Stimulated activated naive B cell treated with anti-CD40 and anti-IgM and Interleukin-4, amounts not matched to agents 10 μg/mL and 1 μg/mL and 100 μg/mL, for 72 hours (primary cell): ENCODE measurements at regions not wholly inside any gene's neighbourhood (a gene's known extent, or its start where the extent isn't known, plus 50 kb on each side); places are given as distances from the start of the nearest gene placed in this dataset.
"Not testable (repeated sequence)": the region's sequence is repeated elsewhere in the genome, so short reads cannot be mapped to it uniquely, and the experiment has no call there.

Source experiments
- ATAC-seq, 2 donors: fragments of 150-1000 bp; cut with Tn5 transposase; replicated peaks; 2 replicates each; pipeline ENCODE4 v1.10.0; 2021; ENCODE audit warnings: moderate library complexity in 1 of 2
- DNase-seq: peaks from one replicate; pipeline ENCODE4 v3.0.0; 2021
- H3K27ac Mint-ChIP-seq: one replicate; pipeline ENCODE4 v1.8.0; 2022; ENCODE audit warnings: mild to moderate bottlenecking, mixed read lengths
- H3K27me3 Mint-ChIP-seq, 2 donors: one replicate each; pipeline ENCODE4 v1.8.0; 2022; ENCODE audit warnings: mixed read lengths in 2 of 2
- H3K36me3 Mint-ChIP-seq, 2 donors: one replicate each; pipeline ENCODE4 v1.8.0; 2022; ENCODE audit warnings: mixed read lengths in 2 of 2, mild to moderate bottlenecking in 1 of 2
- H3K4me1 Mint-ChIP-seq, 2 donors: one replicate each; pipeline ENCODE4 v1.8.0; 2022; ENCODE audit warnings: mixed read lengths in 2 of 2, mild to moderate bottlenecking in 1 of 2
- H3K4me3 Mint-ChIP-seq, 2 donors: one replicate each; pipeline ENCODE4 v1.8.0; 2022; ENCODE audit warnings: mild to moderate bottlenecking in 2 of 2, mixed read lengths in 2 of 2, moderate library complexity in 1 of 2
- H3K9me3 Mint-ChIP-seq, 2 donors: one replicate each; pipeline ENCODE4 v1.8.0; 2022; ENCODE audit warnings: mixed read lengths in 2 of 2, mild to moderate bottlenecking in 1 of 2

DNA sequence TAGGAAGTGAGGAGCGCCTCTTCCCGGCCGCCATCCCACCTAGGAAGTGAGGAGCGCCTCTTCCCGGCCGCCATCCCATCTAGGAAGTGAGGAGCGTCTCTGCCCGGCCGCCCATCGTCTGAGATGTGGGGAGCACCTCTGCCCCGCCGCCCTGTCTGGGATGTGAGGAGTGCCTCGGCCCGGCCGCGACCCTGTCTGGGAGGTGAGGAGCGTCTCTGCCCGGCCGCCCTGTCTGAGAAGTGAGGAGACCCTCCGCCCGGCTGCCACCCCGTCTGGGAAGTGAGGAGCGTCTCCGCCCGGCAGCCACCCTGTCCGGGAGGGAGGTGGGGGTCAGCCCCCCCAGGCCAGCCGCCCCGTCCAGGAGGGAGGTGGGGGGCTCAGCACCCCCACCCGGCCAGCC, 814.4 kb downstream of the GATA3 start:
- ATAC-seq, H3K27me3 Mint-ChIP-seq, H3K36me3 Mint-ChIP-seq, H3K27ac Mint-ChIP-seq, H3K9me3 Mint-ChIP-seq, DNase-seq, H3K4me1 Mint-ChIP-seq, H3K4me3 Mint-ChIP-seq: not testable (repeated sequence)

DNA sequence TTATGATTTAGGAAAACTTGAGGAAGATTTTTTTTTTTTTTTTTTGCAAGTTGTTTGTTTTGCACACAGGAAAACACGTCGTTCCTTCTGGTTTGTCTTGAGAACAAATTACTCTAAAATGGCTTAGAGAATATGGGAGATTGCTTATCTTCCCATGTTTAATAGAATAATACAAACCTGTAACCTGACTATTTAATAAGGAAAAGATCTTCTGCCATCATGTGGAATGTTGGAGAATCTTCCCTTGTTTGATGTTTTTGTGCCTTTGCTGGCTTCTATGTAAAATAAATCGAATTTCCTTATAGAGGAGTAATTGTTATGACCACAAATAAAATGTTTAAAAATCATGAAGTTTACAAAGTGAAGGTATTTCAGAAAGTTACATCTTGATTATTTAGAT, 818.8 kb downstream of the GATA3 start:
- Mint-ChIP-seq H3K36me3 (no peaks in the 10 kb centered on the region), H3K4me1 (no peaks in the 10 kb centered on the region), H3K9me3 (no peaks in the 10 kb centered on the region), H3K27me3 (peaks cover 0 to 7% of the 10 kb centered on the region in 2 donors), H3K27ac (no peak overlapping the region), H3K4me3 (no peak overlapping the region)
- no peak for ATAC-seq
- no peak for DNase-seq

DNA sequence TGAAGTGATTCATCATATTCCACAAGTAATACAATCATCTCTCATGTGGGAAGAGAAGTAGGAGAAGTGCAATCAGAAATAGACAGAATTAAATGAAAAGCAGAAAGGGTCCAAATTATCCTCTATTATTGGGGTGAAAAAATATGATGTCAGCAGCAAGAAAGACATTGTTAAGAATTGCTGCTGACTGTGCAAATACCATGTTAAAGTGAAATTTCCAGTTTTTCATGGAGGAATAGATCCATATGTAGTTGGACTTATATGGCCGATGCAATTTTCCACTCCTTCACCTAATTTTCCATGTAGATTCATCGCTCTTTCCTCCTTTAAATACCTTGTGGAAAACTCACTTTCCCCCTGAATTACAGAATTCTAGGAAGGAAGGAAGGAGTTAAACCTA, 819.8 kb downstream of the GATA3 start:
- no peak overlapping the region for H3K4me3 Mint-ChIP-seq
- ATAC-seq (no peak), DNase-seq (no peak)
- H3K27me3 Mint-ChIP-seq: peaks cover 0 to 7% of the 10 kb centered on the region in 2 donors
- H3K9me3 Mint-ChIP-seq: no peaks in the 10 kb centered on the region
- no peaks in the 10 kb centered on the region for H3K4me1 Mint-ChIP-seq
- H3K27ac Mint-ChIP-seq: no peak overlapping the region
- H3K36me3 Mint-ChIP-seq: no peaks in the 10 kb centered on the region

DNA sequence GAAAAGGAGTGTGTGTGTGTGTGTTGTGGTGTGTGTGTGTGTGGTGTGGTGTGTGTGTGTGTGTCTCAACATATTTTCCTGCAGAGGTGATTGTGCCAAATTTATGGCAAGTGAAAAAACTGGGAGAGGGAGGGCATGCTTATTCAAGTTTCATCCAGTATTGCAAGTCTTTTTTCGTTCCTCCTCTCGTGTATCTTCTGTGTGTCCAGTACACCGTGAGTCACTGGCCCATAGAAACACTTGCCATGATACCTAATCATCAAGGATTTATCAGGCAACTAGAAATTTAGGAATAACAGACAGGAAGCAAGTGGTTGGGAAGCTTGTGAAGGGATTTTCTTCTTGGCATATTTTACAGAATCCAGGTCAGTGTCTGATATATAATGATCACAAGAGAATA, 820.5 kb downstream of the GATA3 start:
- ATAC-seq (no peak), DNase-seq (no peak)
- peaks cover 0 to 7% of the 10 kb centered on the region in 2 donors for H3K27me3 Mint-ChIP-seq
- H3K27ac Mint-ChIP-seq: no peak overlapping the region
- H3K36me3 Mint-ChIP-seq: no peaks in the 10 kb centered on the region
- no peak overlapping the region for H3K4me3 Mint-ChIP-seq
- H3K9me3 Mint-ChIP-seq: no peaks in the 10 kb centered on the region
- H3K4me1 Mint-ChIP-seq: no peaks in the 10 kb centered on the region

DNA sequence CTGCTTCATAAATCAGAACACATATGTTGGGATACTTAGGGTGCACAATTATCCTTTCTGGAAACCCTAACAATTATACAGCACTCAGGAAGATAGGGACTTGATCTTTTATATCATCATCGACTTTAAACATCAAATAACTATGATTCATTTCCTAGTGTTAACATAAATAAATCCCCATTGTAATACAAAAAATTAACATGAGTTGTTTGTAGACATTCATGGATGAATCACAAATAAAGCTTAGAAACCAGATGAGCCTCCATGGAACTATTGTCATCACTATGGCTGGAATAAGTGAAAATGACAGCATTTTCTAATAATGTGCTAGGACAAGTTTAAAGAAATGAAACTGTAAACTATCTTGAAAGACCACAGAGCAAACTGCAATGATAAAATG, 821.7 kb downstream of the GATA3 start:
- ATAC-seq (no peak), DNase-seq (no peak)
- Mint-ChIP-seq H3K4me3 (no peak overlapping the region), H3K9me3 (no peaks in the 10 kb centered on the region), H3K27me3 (peaks cover 0 to 7% of the 10 kb centered on the region in 2 donors), H3K36me3 (no peaks in the 10 kb centered on the region), H3K27ac (no peak overlapping the region), H3K4me1 (no peaks in the 10 kb centered on the region)

DNA sequence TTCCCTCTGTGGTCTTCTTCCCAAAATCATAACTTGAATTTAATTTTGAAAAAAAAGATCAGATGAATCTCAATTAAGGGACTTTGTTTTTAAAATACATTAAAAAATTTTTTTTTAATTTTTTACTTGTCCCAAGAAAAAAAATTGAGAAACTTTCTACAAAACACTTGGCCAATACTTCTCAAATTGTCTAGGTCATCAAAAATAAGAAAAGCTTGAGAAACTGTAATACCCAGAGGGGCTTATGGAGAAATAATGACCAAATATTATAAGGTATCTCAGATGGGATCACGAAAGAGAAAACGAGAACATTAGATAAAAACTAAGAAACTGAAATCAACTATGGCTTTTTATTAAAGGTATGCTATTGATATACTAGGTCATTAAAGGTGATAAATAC, 835.0 kb downstream of the GATA3 start:
- DNase-seq: no peak
- Mint-ChIP-seq H3K36me3 (no peaks in the 10 kb centered on the region), H3K4me3 (no peak overlapping the region), H3K27ac (no peak overlapping the region), H3K4me1 (peaks cover 0 to 2% of the 10 kb centered on the region in 2 donors), H3K27me3 (no peaks in the 10 kb centered on the region), H3K9me3 (peaks cover under 1 to 3% of the 10 kb centered on the region in 2 donors)
- ATAC-seq: no peak

DNA sequence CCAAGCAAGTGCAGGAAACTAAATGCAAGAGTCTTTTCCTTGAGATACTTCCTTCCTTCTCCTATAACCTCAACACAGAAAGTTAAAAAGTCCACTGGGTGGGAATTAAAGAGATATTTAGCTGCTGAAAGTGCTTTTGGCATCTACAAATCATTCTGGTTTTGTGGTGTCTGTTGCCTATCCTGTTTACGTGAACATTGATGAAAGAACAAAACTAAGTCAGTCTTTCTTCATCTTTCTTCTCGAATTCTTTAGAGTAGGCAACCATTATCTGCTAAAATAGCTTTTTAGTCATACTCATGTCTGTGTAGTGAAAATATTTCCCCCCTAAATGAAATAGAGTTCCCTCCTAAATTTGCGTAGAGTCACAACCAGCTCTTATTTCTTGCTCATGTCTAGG, 838.6 kb downstream of the GATA3 start:
- Mint-ChIP-seq H3K27ac (no peak overlapping the region), H3K4me1 (peaks cover 0 to 2% of the 10 kb centered on the region in 2 donors), H3K4me3 (no peak overlapping the region), H3K27me3 (no peaks in the 10 kb centered on the region), H3K36me3 (no peaks in the 10 kb centered on the region), H3K9me3 (peaks cover 0 to 2% of the 10 kb centered on the region in 2 donors)
- no peak for ATAC-seq
- no peak for DNase-seq

DNA sequence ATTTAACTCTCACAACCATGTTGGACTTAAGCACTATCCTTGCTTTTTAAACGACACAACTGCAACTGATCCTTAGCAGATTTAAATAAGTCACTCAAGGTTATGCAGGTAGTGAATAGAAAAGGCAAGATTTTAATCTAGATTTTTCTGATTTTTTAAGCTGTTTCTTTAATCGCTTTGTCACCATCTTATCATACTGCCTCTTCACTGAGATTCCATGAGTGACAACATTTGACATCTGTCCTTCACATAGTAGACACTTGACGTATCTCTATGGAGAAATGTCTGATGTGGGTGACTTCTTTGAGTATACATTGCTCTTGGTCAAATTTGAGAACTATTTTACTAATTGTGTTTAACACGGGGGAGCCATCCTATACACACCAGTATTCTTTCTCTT, 839.7 kb downstream of the GATA3 start:
- no peaks in the 10 kb centered on the region for H3K36me3 Mint-ChIP-seq
- DNase-seq: no peak
- ATAC-seq: no peak
- H3K27ac Mint-ChIP-seq: no peak overlapping the region
- H3K9me3 Mint-ChIP-seq: peaks cover 0 to 2% of the 10 kb centered on the region in 2 donors
- no peaks in the 10 kb centered on the region for H3K27me3 Mint-ChIP-seq
- H3K4me1 Mint-ChIP-seq: peaks cover 0 to 2% of the 10 kb centered on the region in 2 donors
- no peak overlapping the region for H3K4me3 Mint-ChIP-seq

DNA sequence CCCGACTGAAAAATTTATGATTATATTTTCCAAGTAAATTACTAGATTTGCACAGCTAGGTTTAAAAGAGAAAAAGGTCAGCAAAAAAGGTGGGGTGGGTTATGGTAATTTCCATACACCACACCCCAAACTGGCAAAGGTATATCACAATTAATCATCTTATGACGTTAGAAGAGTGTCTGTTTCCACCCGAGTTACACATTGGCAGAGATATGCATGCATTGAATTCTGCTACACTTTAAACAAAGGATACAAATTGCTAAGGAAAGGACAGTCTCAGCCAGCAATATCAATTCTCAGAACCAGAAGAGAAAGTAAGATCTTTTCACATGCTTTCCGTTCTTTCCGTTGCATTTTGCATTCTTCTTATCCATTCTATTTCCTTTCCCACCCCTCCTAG, 843.3 kb downstream of the GATA3 start:
- H3K4me3 Mint-ChIP-seq: no peak overlapping the region
- no peak overlapping the region for H3K27ac Mint-ChIP-seq

DNA sequence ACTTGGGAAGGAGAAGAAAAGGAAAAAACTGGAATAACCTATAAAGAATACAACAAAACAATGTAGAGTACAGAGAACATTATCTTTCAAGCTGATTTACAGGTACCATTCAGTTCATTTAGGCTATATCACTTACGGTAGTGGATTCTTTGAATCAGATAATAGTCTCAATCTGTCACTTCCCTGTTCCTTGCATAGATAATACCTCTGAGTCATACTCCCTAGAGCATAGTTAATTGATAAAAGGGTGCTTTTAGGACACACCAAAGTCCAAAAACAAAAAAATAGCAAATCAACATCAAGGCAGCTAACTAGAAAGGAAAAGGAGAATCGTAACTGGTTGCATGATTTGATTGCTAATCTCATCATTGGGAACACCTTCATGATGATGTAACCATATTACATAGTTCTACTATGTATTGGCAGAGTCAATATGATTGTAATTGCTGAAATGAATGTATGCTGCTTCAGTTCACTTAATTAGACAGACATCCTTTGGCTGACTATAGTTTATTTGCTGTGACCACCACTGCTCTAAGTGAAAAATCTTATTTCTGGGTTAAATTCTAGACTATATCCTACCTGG, 844.4 kb downstream of the GATA3 start:
- H3K4me1 Mint-ChIP-seq: no peaks in the 10 kb centered on the region
- DNase-seq: no peak
- H3K4me3 Mint-ChIP-seq: no peak overlapping the region
- no peak overlapping the region for H3K27ac Mint-ChIP-seq
- no peaks in the 10 kb centered on the region for H3K27me3 Mint-ChIP-seq
- H3K9me3 Mint-ChIP-seq: peaks cover 0 to 2% of the 10 kb centered on the region in 2 donors
- ATAC-seq: no peak
- no peaks in the 10 kb centered on the region for H3K36me3 Mint-ChIP-seq

More for the DNA sequence above, 843.3 kb downstream of the GATA3 start:
- Mint-ChIP-seq H3K4me1 (no peaks in the 10 kb centered on the region), H3K36me3 (no peaks in the 10 kb centered on the region), H3K27me3 (no peaks in the 10 kb centered on the region), H3K9me3 (peaks cover 0 to 2% of the 10 kb centered on the region in 2 donors)
- ATAC-seq (no peak), DNase-seq (no peak)

DNA sequence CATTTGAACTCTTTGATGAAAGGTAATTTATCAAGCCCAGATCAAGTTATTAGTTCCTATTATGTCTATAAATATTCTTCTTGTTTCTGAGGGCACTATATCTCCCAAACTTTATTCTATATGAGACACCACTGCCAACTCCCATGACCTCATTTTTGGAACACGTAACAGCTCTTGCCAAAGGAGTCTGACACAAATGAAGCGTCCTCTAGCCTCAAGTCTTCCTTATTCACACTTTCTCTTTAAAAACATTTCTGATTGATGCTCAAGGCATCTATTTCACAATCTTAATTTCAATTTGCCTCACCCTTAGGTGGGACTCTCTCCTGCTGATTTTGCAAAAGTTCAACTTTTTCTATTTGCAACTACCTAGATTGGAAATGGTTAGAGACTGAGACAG, 848.4 kb downstream of the GATA3 start:
- no peaks in the 10 kb centered on the region for H3K27me3 Mint-ChIP-seq
- no peaks in the 10 kb centered on the region for H3K36me3 Mint-ChIP-seq
- H3K4me1 Mint-ChIP-seq: no peaks in the 10 kb centered on the region
- H3K9me3 Mint-ChIP-seq: peaks cover 0 to 1% of the 10 kb centered on the region in 2 donors
- H3K27ac Mint-ChIP-seq: no peak overlapping the region
- H3K4me3 Mint-ChIP-seq: no peak overlapping the region
- ATAC-seq (no peak), DNase-seq (no peak)

DNA sequence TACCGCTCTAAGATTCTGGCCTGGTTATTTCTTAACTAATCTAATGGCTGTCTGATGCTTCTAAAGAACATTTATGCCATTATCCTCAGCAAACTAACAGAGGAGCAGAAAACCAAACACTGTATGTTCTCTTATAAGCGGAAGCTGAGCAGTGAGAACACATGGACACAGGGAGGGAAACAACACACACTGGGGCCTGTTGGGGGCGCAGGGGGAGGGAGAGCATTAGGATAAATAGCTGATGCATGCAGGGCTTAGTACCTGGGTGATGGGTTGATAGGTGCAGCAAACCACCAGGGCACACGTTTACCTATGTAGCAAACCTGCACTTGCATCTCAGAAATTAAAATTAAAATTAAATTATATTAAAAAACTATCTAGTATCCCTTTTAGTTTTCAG, 853.5 kb downstream of the GATA3 start:
- no peak for DNase-seq
- H3K27ac Mint-ChIP-seq: no peak overlapping the region
- H3K27me3 Mint-ChIP-seq: no peaks in the 10 kb centered on the region
- H3K9me3 Mint-ChIP-seq: peaks cover 0 to 1% of the 10 kb centered on the region in 2 donors
- no peak overlapping the region for H3K4me3 Mint-ChIP-seq
- H3K4me1 Mint-ChIP-seq: no peaks in the 10 kb centered on the region
- no peaks in the 10 kb centered on the region for H3K36me3 Mint-ChIP-seq
- ATAC-seq: no peak

DNA sequence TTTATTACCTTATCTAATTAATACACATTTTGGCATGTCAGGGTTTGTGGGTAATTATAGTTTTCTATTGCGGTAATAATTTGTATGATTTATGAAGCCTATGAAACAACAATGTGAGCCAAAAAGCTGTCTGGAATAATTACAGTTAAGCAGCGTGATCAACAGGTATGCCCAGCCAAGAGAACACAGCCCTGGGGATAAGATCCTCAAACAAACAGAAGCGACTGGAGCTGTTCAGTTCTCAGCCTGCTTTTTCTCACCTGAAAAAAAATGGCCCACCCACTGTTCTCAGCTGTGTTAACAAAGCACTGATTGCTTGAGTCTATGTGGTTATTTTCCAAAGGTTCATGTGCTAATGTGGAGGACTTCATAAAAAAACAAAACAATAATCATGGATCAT, 855.8 kb downstream of the GATA3 start:
- no peaks in the 10 kb centered on the region for H3K4me1 Mint-ChIP-seq
- ATAC-seq: no peak
- H3K4me3 Mint-ChIP-seq: no peak overlapping the region
- no peak for DNase-seq
- H3K36me3 Mint-ChIP-seq: no peaks in the 10 kb centered on the region
- no peak overlapping the region for H3K27ac Mint-ChIP-seq
- H3K27me3 Mint-ChIP-seq: no peaks in the 10 kb centered on the region
- peaks cover 2 to 3% of the 10 kb centered on the region in 2 donors for H3K9me3 Mint-ChIP-seq

DNA sequence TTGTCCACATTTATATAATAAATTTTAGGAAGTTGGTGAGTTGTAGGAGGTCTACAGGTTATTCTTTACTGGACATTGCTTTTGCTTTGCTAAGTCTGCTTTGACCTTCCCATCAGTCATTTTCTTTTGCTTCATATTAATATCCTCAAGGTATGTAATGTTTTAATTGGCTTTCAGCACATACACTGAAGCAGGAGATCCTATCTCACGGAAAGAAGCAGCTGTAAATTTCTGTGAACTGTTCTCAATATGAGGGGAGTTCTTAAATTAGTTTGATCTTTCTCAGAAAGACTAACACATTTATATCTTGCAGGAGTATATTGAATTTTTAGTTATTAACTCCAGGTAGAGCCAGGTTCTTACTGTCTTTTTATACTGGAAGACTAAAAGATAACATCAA, 856.5 kb downstream of the GATA3 start:
- DNase-seq (no peak), ATAC-seq (no peak)
- H3K27ac Mint-ChIP-seq: no peak overlapping the region
- no peaks in the 10 kb centered on the region for H3K4me1 Mint-ChIP-seq
- H3K27me3 Mint-ChIP-seq: no peaks in the 10 kb centered on the region
- H3K36me3 Mint-ChIP-seq: no peaks in the 10 kb centered on the region
- peaks cover 2 to 3% of the 10 kb centered on the region in 2 donors for H3K9me3 Mint-ChIP-seq
- H3K4me3 Mint-ChIP-seq: no peak overlapping the region

DNA sequence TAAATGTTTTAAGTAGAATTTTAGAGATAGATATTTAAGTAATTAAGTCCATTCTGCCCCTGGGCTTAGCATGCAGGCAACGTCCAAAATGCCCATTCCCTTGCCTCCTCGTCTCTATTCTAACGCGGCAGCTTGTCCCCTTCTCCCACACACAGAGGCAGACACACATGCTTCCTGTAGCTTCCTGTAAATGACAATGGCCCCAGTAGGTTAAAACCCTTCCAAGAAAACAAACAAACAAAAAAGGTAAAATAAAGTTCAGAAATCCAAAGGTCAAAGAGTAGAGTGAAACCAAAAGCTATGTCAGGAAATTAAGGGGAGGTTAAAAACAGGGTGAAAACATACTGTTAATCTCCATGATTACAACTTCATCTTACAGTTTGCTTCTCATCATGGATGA, 857.6 kb downstream of the GATA3 start:
- H3K36me3 Mint-ChIP-seq: no peaks in the 10 kb centered on the region
- no peak overlapping the region for H3K4me3 Mint-ChIP-seq
- no peak overlapping the region for H3K27ac Mint-ChIP-seq
- ATAC-seq (no peak), DNase-seq (no peak)
- H3K4me1 Mint-ChIP-seq: no peaks in the 10 kb centered on the region
- no peaks in the 10 kb centered on the region for H3K27me3 Mint-ChIP-seq
- H3K9me3 Mint-ChIP-seq: peaks cover 2 to 3% of the 10 kb centered on the region in 2 donors

DNA sequence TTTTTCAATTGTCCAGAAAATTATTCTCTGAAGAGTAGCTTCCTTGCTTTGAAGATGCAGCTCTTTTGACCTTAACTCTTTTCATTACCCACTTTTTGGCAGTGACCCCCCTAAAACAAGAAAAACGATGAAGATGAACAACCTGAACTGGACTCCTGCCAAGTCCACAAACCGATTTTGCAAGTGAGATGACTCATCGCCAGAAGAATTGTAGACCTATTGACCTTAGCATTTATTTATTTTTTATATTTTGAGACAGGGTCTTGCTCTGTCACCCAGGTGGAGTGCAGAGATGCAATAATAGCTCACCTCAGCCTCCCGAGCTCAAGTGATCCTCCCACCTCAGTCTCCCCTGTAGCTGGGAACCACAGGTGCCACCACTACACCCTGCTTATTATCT, 859.2 kb downstream of the GATA3 start:
- no peak for DNase-seq
- Mint-ChIP-seq H3K27me3 (no peaks in the 10 kb centered on the region), H3K27ac (no peak overlapping the region), H3K36me3 (no peaks in the 10 kb centered on the region), H3K4me1 (no peaks in the 10 kb centered on the region), H3K4me3 (no peak overlapping the region), H3K9me3 (peaks cover 2 to 3% of the 10 kb centered on the region in 2 donors)
- no peak for ATAC-seq
